Liver (tissue), 8 donors: ENCODE measurements at regions not wholly inside any gene's neighbourhood (a gene's known extent, or its start where the extent isn't known, plus 50 kb on each side); places are given as distances from the start of the nearest gene placed in this dataset.

Source experiments
- DNase-seq: peaks from one replicate; pipeline ENCODE4 v3.0.0-alpha.2; 2017; ENCODE audit warnings: low spot score
- H3K27ac ChIP-seq, 2 donors: one replicate each; pipeline ENCODE4 v1.7.0; 2013; ENCODE audit warnings: inconsistent platforms in 2 of 2, low read length in 2 of 2, control low read depth in 1 of 2, low read depth in 1 of 2, mild to moderate bottlenecking in 1 of 2
- H3K27me3 ChIP-seq, 4 donors: one replicate each; pipeline versions ENCODE4 v1.6.1 to v1.7.0; 2013; ENCODE audit warnings: low read length in 3 of 4, inconsistent platforms in 1 of 4, mild to moderate bottlenecking in 1 of 4, moderate library complexity in 1 of 4; ENCODE audit not compliant: control insufficient read depth in 4 of 4, insufficient read depth in 4 of 4
- H3K36me3 ChIP-seq, 4 donors: one replicate each; pipeline versions ENCODE4 v1.6.1 to v1.7.0; 2013; ENCODE audit warnings: low read length in 3 of 4, mild to moderate bottlenecking in 3 of 4, low read depth in 1 of 4, moderate library complexity in 1 of 4; ENCODE audit not compliant: control insufficient read depth in 4 of 4, insufficient read depth in 3 of 4
- H3K4me1 ChIP-seq, 4 donors: one replicate each; pipeline versions ENCODE4 v1.6.1 to v1.7.0; 2013; ENCODE audit warnings: low read length in 3 of 4, mild to moderate bottlenecking in 3 of 4, moderate library complexity in 1 of 4; ENCODE audit not compliant: control insufficient read depth in 4 of 4, insufficient read depth in 4 of 4
- H3K4me3 ChIP-seq, 3 donors: one replicate each; pipeline versions ENCODE4 v1.6.1 to v1.7.0; 2013; ENCODE audit warnings: low read length in 3 of 3, control low read depth in 1 of 3, low read depth in 1 of 3, mild to moderate bottlenecking in 1 of 3
- H3K9ac ChIP-seq, 2 donors: one replicate each; pipeline ENCODE4 v1.7.0; 2013; ENCODE audit warnings: low read length in 2 of 2, mild to moderate bottlenecking in 2 of 2, moderate library complexity in 2 of 2, control low read depth in 1 of 2, low read depth in 1 of 2
- H3K9me3 ChIP-seq, 4 donors: one replicate each; pipeline versions ENCODE4 v1.6.1 to v1.7.0; 2013; ENCODE audit warnings: low read length in 3 of 4; ENCODE audit not compliant: control insufficient read depth in 4 of 4
- EGR1 ChIP-seq, 2 donors: IDR thresholded peaks; 2 replicates each; pipeline ENCODE4 v1.6.1; 2016 to 2018; ENCODE audit warnings: antibody characterized with exemption in 2 of 2, low read depth in 2 of 2
- FOXA1 ChIP-seq: IDR thresholded peaks from 2 replicates; pipeline ENCODE4 v1.6.1; 2016; ENCODE audit warnings: antibody characterized with exemption
- FOXA2 ChIP-seq: IDR thresholded peaks from 2 replicates; pipeline ENCODE4 v1.6.1; 2016; ENCODE audit warnings: antibody characterized with exemption
- GABPA ChIP-seq, 2 donors: IDR thresholded peaks in 1 of 2; conservative IDR thresholded peaks in 1 of 2; 2 replicates each; pipeline ENCODE4 v1.6.1; 2016; ENCODE audit warnings: antibody characterized with exemption in 2 of 2, mild to moderate bottlenecking in 1 of 2, moderate library complexity in 1 of 2
- HNF4A ChIP-seq, 2 donors: conservative IDR thresholded peaks; 2 replicates each; pipeline ENCODE4 v1.6.1; 2016; ENCODE audit warnings: antibody characterized with exemption in 2 of 2, mild to moderate bottlenecking in 2 of 2
- HNF4G ChIP-seq: IDR thresholded peaks from 2 replicates; pipeline ENCODE4 v1.6.1; 2016; ENCODE audit warnings: antibody characterized with exemption
- JUND ChIP-seq, 2 donors: IDR thresholded peaks; 2 replicates each; pipeline ENCODE4 v1.6.1; 2016; ENCODE audit warnings: antibody characterized with exemption in 2 of 2
- NR2F2 ChIP-seq: IDR thresholded peaks from 2 replicates; pipeline ENCODE4 v1.6.1; 2016; ENCODE audit warnings: antibody characterized with exemption
- RAD21 ChIP-seq, 2 donors: IDR thresholded peaks; 2 replicates each; pipeline ENCODE4 v1.6.1; 2016; ENCODE audit warnings: antibody characterized with exemption in 2 of 2, mild to moderate bottlenecking in 2 of 2
- RXRA ChIP-seq, 2 donors: IDR thresholded peaks; 2 replicates each; pipeline ENCODE4 v1.6.1; 2017 to 2018; ENCODE audit warnings: antibody characterized with exemption in 2 of 2, mild to moderate bottlenecking in 1 of 2
- SP1 ChIP-seq: IDR thresholded peaks from 2 replicates; pipeline ENCODE4 v1.6.1; 2018; ENCODE audit warnings: antibody characterized with exemption, mild to moderate bottlenecking
- TAF1 ChIP-seq: conservative IDR thresholded peaks from 2 replicates; pipeline ENCODE4 v1.6.1; 2016; ENCODE audit warnings: antibody characterized with exemption, mild to moderate bottlenecking
- YY1 ChIP-seq: IDR thresholded peaks from 2 replicates; pipeline ENCODE4 v1.6.1; 2016; ENCODE audit warnings: antibody characterized with exemption, mild to moderate bottlenecking
- WGBS: extraction: QIAGEN DNeasy Blood & Tissue Kit; methylation state at CpG from one replicate; pipeline ENCODE4 v1.1.7; 2013; 5-methylcytosine and 5-hydroxymethylcytosine counted together
- TF ChIP-seq, protein P1 (sequence below): IDR thresholded peaks from 2 replicates; pipeline ENCODE4 v1.6.1; 2016; ENCODE audit warnings: antibody characterized with exemption
- TF ChIP-seq, protein P2 (sequence below): IDR thresholded peaks from 2 replicates; pipeline ENCODE4 v1.6.1; 2016; ENCODE audit warnings: antibody characterized with exemption
- TF ChIP-seq, protein P3 (sequence below): IDR thresholded peaks from 2 replicates; pipeline ENCODE4 v1.6.1; 2016; ENCODE audit warnings: antibody characterized with exemption
- TF ChIP-seq, protein P4 (sequence below): fragments of 150-350 bp; IDR thresholded peaks from 2 replicates; pipeline ENCODE4 v1.5.1; 2017; ENCODE audit warnings: improper control_type of control experiment, low read depth, low read length; ENCODE audit not compliant: missing input control
- donor health status: healthy.
- donor health status: healthy.
- donor health status: healthy.
- donor health status: healthy.
- donor health status: healthy.

DNA sequence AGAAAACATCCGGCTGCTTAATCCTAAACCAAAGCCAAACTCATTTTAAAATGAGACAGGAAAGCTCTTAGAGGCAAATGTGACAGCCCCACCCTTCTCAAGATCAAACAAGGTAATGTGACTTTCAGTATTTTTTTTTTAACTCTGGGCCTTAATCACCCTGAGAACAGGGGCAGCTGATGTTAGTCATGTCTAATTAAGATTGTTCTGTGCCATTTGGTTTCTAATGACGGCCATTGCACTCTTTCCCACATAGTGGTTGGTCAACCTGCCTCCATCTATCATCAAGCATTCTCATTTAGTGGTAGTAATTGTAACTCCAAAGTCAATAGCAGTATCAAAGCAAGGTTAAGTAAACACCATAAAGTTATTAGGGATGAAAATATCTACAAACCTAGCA, 191.6 kb upstream of the EXOC2 start:
- no peak overlapping the region for H3K27ac ChIP-seq
- H3K9ac ChIP-seq = no peak overlapping the region
- no peak for TF ChIP-seq EGR1 (IDR thresholded peaks at IDR 0.05; ENCODE audit: low read depth in 2 of 2)
- H3K27me3 ChIP-seq = no peaks in the 10 kb centered on the region
- no peaks in the 10 kb centered on the region for H3K9me3 ChIP-seq
- DNase-seq = no peak
- H3K36me3 ChIP-seq = no peaks in the 10 kb centered on the region
- H3K4me3 ChIP-seq = no peak overlapping the region
- 87% methylated on average over 2 of the region's 2 CpGs for WGBS
- H3K4me1 ChIP-seq = no peaks in the 10 kb centered on the region

DNA sequence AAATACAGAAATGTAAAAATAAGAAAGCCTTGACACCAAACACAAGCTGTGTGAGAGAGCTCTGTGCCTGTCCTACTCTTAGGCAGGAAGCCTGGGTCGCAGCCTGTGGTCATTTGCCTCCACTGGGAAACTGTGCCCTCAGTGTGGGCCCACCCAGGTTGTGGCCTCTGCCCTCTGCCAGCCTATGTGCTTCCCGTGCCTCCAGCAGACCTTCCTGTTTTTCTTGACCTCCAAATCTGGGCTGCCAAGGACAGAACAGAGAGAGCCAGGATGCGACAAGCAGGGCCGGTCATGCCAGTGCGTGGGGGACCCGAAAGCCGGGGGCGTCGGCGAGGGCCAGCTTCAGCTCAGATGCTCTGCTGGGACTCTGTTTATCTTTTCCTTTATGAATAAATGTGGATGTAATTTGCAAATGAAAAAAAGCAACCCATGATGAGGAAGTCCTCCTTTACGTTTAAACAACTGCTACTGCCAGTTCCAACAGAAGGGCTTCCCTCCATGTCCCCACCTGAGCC, 189.2 kb upstream of the EXOC2 start:
- Histone ChIP-seq H3K9ac (no peak overlapping the region), H3K27ac (no peak overlapping the region), H3K27me3 (no peaks in the 10 kb centered on the region), H3K4me1 (no peaks in the 10 kb centered on the region), H3K36me3 (no peaks in the 10 kb centered on the region), H3K9me3 (no peaks in the 10 kb centered on the region), H3K4me3 (no peak overlapping the region)
- WGBS = 86% methylated on average over 11 of the region's 11 CpGs
- no peak for DNase-seq
- TF ChIP-seq NR2F2 (peak; percentile 87), EGR1 (IDR thresholded peaks at IDR 0.05; ENCODE audit: low read depth in 2 of 2) (no peak), HNF4A (conservative IDR thresholded peaks at IDR 0.05) (no peak), GABPA (IDR thresholded peaks at IDR 0.05 in 1 of 2, conservative IDR thresholded peaks at IDR 0.05 in 1 of 2) (no peak), FOXA1 (no peak), JUND (IDR thresholded peaks at IDR 0.05) (no peak)
- TF ChIP-seq, protein P1, sequence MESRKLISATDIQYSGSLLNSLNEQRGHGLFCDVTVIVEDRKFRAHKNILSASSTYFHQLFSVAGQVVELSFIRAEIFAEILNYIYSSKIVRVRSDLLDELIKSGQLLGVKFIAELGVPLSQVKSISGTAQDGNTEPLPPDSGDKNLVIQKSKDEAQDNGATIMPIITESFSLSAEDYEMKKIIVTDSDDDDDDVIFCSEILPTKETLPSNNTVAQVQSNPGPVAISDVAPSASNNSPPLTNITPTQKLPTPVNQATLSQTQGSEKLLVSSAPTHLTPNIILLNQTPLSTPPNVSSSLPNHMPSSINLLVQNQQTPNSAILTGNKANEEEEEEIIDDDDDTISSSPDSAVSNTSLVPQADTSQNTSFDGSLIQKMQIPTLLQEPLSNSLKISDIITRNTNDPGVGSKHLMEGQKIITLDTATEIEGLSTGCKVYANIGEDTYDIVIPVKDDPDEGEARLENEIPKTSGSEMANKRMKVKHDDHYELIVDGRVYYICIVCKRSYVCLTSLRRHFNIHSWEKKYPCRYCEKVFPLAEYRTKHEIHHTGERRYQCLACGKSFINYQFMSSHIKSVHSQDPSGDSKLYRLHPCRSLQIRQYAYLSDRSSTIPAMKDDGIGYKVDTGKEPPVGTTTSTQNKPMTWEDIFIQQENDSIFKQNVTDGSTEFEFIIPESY = no peak
- TF ChIP-seq, protein P2, sequence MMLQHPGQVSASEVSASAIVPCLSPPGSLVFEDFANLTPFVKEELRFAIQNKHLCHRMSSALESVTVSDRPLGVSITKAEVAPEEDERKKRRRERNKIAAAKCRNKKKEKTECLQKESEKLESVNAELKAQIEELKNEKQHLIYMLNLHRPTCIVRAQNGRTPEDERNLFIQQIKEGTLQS = no peak

DNA sequence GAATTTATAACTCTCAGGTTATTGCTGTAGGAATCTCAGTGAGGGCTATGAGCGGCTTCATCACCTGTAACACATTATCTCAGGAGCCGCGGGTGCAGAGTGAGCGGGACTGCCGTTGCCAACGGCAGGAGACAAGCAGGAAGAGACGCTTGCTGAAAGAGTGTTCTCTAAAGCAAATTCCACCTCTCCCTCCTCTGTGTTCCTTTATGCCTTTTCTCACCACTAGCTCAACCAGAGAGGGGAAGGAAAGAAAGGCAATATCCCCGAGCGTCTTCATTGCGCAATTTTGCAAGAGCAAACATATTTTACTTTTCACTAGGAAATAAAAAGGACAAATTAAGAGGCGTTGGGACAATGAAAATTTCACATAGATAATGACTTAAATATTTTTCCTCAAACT, 185.2 kb upstream of the EXOC2 start:
- Histone ChIP-seq H3K4me1 (no peaks in the 10 kb centered on the region), H3K36me3 (no peaks in the 10 kb centered on the region), H3K9me3 (no peaks in the 10 kb centered on the region), H3K4me3 (no peak overlapping the region), H3K27me3 (peaks cover 0 to 2% (median 0%) of the 10 kb centered on the region in 4 donors), H3K9ac (no peak overlapping the region), H3K27ac (no peak overlapping the region)
- WGBS = 63% methylated on average over 11 of the region's 11 CpGs
- DNase-seq = no peak
- no peak for TF ChIP-seq HNF4G

DNA sequence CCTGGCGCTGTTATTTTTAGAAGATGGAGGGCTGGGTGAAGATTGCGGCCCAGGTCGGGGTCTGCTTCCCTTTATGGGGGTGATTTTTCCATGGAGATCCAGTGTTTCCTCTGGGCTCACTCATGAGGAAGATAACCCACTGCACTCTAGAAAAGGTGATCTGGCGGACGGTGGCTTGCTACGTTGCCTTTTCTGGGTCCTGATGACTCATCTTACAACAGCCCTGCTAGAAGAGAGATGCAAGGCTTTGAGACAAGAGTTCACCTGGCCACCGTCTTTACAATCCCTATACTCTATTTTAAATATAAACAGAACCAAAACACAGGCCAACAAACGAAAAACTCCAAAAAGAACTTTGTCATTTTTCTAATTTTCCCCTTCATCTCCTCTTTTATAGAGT, 182.1 kb upstream of the EXOC2 start:
- no peaks in the 10 kb centered on the region for H3K36me3 ChIP-seq
- no peak overlapping the region for H3K9ac ChIP-seq
- DNase-seq = no peak
- peaks cover 0 to 2% (median 0%) of the 10 kb centered on the region in 4 donors for H3K27me3 ChIP-seq
- no peaks in the 10 kb centered on the region for H3K9me3 ChIP-seq
- no peaks in the 10 kb centered on the region for H3K4me1 ChIP-seq
- WGBS = 86% methylated on average over 8 of the region's 8 CpGs
- no peak for TF ChIP-seq TAF1
- no peak for TF ChIP-seq YY1
- TF ChIP-seq RAD21 (IDR thresholded peaks at IDR 0.05) = no peak
- no peak for TF ChIP-seq GABPA (IDR thresholded peaks at IDR 0.05 in 1 of 2, conservative IDR thresholded peaks at IDR 0.05 in 1 of 2)
- TF ChIP-seq HNF4A (conservative IDR thresholded peaks at IDR 0.05) = no peak
- TF ChIP-seq, protein P2 = no peak
- TF ChIP-seq FOXA2 = no peak
- TF ChIP-seq SP1 = no peak
- TF ChIP-seq, protein P3, sequence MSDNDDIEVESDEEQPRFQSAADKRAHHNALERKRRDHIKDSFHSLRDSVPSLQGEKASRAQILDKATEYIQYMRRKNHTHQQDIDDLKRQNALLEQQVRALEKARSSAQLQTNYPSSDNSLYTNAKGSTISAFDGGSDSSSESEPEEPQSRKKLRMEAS = no peak
- TF ChIP-seq FOXA1 = no peak
- TF ChIP-seq NR2F2 = no peak
- TF ChIP-seq, protein P4, sequence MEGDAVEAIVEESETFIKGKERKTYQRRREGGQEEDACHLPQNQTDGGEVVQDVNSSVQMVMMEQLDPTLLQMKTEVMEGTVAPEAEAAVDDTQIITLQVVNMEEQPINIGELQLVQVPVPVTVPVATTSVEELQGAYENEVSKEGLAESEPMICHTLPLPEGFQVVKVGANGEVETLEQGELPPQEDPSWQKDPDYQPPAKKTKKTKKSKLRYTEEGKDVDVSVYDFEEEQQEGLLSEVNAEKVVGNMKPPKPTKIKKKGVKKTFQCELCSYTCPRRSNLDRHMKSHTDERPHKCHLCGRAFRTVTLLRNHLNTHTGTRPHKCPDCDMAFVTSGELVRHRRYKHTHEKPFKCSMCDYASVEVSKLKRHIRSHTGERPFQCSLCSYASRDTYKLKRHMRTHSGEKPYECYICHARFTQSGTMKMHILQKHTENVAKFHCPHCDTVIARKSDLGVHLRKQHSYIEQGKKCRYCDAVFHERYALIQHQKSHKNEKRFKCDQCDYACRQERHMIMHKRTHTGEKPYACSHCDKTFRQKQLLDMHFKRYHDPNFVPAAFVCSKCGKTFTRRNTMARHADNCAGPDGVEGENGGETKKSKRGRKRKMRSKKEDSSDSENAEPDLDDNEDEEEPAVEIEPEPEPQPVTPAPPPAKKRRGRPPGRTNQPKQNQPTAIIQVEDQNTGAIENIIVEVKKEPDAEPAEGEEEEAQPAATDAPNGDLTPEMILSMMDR = no peak
- no peak for TF ChIP-seq JUND (IDR thresholded peaks at IDR 0.05)
- TF ChIP-seq RXRA (IDR thresholded peaks at IDR 0.05) = no peak
- no peak overlapping the region for H3K27ac ChIP-seq
- H3K4me3 ChIP-seq = no peak overlapping the region
